Activated CD4-positive, alpha-beta T cell treated with anti-CD3 and anti-CD28 coated beads for 4 hours (primary cell): ENCODE measurements at regions not wholly inside any gene's neighbourhood (a gene's known extent, or its start where the extent isn't known, plus 50 kb on each side); places are given as distances from the start of the nearest gene placed in this dataset.

Source experiments
- DNase-seq, 2 donors: peaks; one replicate each; pipeline ENCODE4 v3.0.0-alpha.2; 2020

DNA sequence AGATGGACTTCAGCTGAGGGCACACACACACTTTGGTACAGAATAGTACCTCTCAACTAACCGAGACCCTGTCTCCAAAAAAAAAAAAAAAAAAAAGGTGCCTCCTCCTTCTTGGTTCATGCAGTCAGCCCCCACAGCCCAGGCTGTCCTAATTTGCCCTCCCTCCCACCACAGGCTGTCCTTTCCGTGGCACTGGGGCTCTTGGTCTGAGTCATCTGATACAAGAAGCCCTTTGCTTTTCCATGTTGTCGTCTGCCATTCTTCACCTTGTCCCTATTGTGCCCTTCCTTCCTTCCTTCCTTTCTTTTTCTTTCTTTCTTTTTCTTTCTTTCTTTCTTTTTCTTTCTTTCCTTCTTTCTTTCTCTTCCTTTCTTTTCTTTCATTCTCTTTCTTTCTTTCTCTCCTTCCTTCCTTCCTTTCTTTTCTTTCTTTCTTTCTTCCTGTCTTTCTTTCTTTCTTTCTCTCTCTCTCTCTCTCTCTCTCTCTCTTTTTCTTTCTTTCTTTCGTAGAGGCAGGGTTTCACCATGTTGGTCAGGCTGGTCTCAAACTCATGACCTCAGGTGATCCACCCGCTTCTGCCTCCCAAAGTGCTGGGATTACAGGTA lies 96.0 kb upstream of the IKZF1 start:
- peak in 1 of 2 donors; percentile 31 for DNase-seq

DNA sequence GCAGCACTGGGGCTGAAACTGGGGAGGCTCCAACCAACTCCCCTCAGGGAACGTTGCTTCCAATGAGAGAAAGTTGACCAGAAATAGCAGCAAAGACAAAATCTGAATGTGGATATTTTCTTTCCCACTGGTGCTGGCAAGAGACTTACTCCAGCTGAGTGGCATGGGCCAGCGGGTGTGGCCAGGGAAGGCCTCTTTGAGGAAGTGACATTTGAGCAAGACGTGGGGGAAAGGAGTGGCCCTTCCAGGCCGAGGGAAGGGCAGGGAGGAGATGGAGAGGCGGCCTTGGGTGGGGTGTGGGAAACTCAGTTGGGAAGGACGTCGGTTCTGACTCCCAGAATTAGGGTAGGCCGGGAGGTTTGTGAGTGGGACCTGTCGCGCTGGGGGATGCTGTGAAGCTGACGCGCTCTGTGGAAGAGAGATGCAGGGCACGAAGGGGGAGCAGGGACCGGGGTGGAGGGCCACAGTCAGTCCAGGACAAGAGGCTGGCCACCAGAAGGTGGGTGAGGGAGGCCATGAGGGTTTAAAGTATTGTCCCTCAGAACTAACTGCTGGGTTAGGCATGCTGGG lies 96.7 kb upstream of the IKZF1 start:
- no peak for DNase-seq

DNA sequence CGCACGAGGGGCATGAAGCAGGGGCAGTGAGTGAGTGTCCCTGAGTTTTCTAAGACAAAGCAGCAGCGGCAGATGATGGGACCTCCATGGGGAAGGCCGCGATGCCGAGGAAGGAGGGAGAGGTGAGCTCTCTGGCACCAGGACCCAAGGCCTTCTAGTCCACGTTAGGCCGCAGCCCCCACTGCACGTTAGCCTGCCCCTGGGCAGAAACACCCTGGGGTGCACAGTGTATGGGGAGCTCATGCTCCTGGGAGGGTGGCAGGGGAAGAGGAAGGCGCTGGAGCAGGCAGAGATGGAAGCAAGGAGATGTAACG lies 97.3 kb upstream of the IKZF1 start:
- DNase-seq: no peak

DNA sequence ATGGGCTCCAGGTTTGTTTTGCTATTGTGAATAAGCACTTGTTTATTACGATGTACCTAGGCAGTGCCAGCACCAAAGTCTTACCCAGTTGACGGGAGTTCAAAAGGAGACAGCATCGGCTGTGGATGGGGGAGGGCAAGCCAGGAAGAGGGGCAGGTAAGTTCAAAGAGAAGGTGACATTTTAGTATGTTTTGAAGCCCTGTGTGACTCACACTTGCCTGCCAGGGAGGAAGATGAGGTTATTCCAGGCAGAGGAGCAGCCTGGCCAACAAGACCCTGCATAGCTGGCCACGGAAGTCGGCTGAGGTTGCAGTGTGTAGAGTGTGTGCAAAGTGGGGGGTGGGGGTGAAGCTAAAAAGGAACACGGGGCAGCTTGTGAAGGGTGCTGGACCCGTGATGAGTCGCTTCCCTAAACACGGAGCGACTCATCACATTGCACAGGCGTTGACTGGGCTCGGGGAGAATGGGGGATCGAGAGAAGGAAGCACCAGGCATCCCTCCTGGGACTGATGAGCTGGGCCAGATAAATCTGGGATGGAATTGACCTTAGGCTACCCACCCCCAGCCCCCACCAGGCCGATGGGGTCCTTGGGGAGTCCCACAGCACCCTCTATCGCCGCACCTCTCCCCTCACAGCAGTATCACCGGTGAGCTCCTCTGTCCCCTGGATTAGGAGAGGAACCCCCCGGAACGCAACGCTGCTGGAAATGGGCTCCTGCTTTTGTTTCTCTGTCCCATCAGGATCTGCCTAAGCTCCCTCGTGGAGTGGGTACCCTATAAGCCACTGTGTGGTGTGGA lies 97.9 kb upstream of the IKZF1 start:
- DNase-seq: peak; percentile 83

DNA sequence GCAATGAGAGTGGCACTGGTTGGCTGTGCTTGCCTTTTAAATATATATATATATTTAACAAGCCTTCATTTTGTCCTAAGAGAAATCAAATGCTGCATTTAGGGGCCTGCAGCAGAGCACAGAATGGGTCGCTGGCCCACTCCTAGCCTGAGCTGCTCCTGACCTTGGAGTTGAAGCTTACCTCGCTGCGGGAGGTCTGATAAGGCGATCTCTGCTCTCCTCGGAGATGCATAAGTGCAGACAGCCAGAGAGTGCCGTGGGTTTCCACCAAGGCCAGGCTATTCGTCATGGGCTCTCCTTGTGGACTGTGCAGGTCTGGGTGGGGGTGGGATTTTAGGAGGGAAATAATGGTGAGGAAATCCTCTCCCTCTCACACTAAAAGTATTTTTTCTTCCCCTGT lies 99.5 kb upstream of the IKZF1 start:
- DNase-seq: no peak

DNA sequence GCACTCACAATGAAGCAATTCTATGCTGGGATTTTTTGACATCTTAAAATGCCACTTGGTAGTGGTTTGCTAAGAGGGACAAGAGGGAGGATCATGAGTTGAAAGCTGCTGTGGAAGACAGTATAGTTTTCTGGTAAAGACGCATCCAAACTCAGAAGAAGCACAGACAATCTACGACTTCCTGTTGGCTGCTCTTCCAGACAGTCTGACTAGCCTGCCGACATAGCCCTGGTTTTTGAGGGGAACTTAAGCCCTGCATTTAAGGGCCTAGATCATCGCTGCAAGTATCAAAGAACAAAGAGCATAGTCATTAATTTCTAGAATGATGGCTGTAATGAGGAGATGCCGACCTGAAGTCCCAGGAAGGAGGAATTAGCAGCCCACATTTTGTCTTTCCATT lies 99.9 kb upstream of the IKZF1 start:
- DNase-seq: no peak

DNA sequence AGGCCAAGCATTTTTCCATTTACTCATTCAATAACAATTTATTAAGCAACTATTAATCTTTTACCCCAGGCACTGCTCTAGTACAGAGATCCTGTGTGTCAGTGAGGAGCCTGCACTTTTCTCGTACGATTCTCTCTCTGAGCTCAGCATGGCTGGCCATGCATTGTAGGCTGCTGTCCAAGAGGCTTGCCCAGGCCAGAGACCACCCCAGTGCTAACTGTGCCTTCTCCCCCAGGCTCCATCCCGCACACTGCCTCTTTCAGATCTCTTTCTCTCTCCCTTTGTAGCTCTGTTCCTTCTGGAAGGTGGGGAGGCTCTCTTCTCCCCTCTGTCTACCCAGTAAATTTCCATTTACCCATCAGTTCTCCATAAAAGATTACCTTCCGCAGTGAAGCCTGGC lies 101.0 kb upstream of the IKZF1 start:
- DNase-seq: no peak

DNA sequence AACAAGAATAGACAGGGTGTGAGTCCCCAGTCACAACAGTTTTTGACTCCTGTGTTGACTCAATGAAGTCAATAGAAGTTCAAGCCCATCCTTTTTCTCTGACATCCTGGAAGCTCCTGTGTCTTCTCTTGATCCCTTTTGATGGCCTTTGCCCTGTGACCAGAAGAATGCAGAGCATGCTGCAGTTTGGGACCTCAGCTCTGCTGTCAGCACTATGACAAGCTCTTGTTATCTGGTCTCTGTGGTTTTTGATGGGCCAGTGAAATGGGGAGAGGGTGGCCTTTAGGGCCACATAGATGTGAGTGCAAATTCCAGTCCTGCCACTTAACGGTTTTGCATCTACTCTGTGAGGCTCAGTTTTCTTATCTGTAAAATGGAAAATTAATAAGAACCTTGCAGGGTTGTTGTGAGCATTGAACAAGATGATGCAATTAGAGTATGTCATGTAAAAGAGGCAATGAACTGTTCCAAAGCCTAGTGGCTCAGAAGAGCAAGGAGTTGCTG lies 102.4 kb upstream of the IKZF1 start:
- no peak for DNase-seq

DNA sequence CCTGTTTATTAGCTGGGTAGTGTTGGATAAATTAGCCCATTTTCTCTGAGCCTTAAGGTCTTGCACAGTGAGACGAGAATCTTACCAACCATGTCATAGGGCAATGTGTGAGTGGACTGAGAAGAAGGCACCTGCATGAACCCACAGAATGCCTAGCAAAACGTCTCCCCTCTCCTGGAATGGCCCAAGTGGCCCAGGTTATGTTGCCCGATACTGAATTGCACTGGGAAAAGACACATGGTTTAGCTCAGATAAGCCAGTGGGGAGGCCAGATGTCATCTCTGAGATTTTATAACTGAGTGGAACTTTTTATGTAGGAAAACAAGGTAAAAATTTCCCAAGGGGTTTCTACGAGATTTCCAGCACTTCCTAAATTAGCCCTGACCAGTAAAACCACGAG lies 104.7 kb upstream of the IKZF1 start:
- no peak for DNase-seq

DNA sequence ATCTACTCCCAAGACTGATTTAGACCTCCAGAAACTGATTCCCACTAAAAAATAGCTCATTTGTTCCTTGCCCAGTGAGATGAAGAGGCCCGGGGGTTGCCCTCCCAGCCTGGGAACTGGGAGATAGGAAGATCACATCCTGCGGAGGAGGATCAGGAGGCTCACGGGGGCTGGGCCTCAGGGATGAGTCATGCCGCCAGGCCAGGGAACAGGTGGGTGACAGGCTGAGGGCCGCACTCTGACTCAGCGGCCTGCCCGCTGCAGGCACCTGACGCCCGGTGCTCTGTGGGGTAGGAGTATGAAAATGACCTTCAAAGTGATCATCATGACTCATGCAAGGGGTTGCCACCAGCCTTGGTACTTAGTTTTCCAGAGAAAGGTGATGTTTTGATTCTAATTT lies 104.5 kb upstream of the ZPBP start:
- peak; percentile 60 to 68 for DNase-seq

DNA sequence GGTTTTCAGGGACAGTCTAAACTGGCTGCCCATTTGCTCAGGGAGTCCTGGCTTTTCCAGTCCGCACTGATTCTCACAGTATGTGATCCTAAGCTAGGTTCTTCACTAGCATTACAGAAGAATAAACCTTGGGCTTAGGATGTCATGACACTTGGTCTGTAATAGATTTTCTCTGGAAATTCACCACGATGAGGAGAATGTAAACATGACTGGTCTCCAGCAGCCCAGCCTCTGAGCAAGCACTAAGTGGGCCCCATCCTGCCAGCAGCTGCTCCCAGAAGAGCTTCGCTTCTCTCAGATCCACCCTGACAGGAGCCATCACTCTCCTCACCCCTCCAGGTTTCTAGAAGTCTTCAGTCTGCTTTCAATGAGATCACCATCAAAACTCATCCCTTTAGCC lies 103.7 kb upstream of the ZPBP start:
- no peak for DNase-seq

DNA sequence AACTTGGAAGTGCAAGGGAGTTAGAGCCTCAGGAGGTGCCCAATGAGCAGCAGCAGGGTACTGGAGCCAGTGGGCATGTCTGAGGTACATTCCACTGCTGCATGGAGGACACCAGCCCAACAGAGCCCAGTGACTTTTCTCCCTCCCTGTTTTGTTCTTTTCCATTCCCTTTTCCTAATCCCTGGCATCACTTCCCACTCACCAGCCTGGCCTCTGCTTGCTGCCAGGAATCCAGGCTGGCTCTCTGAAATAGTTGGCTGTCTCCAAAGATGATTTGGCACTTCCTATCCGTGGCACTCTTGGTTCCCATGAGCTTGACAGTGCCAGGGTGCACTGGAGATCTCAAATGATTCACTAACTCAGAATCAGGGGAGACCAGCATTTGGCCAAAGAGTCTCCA lies 97.7 kb upstream of the ZPBP start:
- DNase-seq: no peak

DNA sequence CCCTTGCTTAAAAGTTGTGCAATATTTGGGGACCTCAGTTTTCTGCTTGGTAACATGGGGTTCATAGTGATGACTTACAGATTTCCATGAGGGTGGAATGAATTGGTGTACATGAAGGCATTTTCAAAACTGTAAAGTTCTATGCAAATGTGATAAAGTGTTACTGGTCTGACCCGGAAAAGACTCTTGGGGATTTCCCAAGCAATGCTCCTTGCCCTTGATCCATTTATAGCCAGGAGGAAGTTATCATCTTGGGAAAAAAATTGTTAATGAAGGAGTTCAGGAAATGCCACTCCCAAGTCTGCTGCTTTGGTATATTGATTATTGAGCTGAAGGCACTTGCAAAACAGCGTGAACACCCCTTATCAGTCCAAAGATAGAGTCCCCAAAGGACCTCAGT lies 96.3 kb upstream of the ZPBP start:
- DNase-seq: no peak

DNA sequence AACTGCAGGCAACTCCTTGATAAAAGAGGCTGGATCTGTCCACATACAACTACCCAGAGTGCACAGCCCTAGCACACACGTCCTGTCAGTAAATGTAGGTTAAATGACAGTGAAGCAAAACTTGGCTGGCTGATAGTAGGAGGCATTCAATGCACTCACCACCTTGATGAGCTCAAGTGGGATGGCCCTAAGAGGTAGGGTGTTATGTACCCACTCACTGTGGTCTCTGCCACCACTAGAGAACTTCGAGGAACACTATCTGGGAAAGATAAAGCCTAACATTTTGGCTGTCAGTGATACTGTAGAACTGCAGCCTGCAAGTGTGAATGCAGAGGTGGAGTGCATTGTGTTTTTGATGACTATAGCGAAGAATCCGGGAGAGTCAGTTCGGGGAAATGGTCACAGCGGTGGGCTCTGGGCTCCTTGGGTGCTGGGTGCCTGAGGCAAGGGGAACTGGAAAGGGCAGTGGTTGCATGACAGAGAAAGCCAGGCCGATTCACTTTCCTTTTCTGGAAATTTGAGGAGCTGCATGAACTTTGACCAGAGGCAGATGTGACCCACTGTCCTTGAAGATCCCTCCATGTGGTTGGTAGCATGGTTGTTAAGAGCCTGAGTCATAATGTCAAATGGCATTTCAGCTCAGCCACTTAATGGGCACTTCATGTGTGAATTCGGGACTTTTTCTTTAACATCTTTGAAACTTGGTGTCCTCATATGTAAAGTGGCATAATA lies 93.1 kb upstream of the ZPBP start:
- DNase-seq: no peak

DNA sequence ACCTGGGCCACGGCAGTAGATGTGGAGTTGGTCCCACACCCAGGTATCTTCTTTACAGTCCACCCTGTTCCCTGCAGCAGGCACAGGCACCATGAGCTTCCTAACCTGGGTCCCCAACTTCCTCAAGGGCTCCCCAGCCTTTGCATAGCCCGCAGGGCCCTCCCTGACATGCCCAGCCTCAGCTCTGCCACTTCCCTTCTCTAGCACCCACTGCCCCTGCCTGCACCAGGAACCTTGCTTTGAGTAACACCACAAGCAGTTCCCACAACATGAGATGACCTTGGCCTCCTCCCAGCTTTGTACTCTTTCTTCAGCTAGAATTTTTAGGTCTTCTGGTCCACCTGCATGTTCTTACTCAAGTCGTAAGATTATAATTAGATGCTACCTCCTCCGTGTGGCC lies 92.2 kb upstream of the ZPBP start:
- no peak for DNase-seq

DNA sequence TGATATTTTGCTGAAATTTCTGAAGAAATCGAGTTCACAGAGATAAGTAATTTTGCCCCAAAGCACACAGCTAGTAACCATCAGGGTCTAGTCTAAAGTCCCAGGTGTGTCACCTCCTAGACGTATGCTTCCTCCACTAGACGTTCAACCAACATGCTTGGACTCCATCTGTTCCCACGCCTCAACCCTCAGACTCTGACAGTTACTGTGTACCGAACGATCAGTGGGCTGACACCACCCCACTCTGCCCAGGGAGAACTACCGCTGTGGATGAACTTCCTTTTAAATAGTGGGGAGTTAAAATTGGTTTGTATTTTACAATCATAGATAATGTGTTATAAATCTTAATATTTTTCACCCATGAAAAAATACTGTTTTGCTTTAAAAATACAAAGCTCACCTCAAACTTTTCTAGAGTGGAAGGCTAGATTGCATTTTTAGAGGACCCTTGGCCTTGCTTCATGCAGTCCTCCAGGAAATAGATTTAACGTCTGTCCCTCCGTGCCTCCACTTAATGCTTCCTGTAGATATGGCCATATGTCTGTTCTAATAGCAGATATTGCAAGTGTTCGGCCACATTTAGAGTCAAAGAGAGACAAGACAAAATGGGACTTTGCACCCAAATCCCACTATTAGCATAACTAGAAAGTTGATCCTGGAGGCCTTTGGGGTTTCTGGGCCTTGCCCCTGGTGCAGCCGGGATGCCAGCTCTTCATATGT lies 91.4 kb upstream of the ZPBP start:
- no peak for DNase-seq

DNA sequence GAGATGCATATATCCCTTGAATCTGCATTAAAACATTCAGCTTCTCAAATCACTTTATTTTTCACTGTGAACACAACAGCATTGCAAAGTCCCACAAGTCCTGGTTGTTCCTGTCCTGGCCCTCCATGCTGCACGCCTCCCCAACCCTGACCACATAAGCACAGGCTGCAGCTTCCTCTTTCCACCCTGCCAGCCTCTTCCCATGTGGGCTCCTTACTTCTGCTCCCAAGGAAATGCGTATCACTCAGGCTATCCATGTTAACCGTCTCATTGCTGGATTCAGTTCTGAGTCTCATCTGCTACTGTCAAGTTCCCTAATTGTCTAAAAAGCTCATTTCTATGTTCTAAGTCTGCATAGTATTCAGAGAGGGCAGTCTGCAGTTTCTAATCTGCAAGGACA lies 89.7 kb upstream of the ZPBP start:
- DNase-seq: no peak

DNA sequence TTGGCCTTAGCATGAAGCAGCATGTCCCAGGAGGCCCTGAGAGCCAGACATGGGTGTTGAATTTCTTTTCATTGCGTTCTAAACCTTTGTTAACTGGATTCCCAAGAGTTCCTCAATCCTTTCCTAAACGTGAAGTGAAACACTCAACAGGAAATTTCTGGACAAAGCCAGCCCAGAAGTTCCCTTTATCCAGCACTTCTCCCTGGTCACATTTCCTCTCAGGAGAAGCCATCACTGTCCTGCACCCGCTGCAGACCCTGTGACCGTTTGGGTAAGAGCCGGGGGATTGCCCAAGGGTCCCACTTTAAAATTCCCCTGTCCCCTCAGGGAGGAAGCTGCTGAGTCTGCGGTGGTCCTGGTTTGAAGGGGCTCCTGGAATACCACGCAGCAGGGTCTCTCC lies 88.0 kb upstream of the ZPBP start:
- no peak for DNase-seq

DNA sequence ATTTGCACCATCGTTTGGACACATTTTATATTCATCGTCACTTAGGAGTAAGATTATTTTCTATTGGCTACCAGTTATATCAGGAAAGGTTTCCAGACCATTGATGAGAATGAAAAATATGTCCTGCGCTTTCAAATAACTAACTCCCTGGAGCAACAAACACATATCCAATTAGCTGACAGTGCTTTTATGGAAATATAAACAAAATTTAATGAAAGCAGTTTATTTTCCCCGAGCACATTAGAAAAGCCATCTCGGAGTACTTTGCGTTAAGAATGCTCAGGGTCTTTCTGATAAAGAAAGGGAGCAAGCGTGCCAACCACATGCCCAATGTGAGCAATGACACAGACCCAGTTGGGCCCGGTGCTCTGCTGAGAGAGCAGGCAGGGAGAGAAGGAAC lies 85.1 kb upstream of the ZPBP start:
- DNase-seq: no peak

DNA sequence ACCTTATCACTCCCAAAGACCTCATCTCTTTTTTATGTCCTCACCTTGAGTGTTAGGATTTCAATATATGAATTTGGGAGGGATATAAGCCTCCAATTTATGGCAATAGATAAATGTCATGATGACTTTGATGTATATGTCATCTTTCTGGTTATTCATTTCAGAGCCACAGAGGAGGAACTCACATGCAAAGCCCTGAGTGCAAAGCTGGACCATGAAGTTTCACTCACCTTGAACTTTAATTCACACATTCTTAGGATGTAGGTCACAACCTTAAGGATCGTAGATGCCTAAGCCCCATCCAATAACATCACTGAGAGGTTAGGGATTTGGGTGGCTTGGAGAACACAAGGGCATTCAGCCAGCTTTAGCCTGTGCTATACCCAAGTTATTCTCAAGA lies 81.9 kb upstream of the ZPBP start:
- no peak for DNase-seq

DNA sequence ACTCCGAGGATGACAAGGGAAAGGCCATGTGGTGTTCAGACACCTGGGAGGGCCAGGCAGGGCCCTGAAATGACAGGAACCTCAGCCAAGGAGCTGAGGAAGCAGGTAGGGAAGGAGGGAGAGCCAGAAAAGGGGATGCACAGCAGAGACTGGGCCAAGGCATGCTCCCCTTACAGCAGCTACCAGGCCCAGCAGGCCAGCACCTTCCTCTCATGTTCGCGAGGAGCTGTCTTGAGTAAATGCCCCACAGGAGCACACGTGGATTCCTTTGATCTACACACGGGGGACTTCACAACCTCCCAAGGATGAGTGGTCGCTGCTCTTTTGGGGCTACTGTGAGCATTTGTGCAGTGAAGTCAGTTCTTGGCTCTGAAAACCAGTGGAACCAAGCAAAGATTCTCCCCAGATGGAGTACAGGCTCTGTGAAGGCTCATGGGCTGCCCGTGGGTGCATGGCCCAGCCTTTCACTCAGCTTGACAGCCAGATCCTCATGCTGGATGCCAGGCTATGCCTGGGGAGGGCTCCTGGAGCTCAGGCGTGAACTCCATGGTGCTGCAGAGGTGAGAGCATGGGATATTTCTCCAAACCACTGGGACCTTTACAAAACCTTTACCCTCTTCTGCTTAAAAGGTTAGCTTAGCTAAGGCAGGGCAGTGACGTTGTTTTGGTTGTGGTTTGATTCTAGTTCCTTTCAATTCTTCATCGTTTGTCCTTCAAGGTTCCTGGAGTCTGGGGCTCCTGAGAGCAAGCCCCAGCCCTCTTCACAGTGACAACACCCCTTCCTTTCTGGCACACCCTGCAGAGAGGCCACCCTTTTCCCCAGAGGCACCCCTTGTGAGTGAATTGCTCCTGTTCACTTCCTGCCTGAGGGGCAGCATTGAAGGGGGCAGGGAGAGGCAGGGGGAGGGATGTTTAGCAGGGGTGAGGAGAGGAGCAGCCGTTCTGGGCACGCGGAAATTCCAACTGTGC lies 74.2 kb upstream of the ZPBP start:
- no peak for DNase-seq

DNA sequence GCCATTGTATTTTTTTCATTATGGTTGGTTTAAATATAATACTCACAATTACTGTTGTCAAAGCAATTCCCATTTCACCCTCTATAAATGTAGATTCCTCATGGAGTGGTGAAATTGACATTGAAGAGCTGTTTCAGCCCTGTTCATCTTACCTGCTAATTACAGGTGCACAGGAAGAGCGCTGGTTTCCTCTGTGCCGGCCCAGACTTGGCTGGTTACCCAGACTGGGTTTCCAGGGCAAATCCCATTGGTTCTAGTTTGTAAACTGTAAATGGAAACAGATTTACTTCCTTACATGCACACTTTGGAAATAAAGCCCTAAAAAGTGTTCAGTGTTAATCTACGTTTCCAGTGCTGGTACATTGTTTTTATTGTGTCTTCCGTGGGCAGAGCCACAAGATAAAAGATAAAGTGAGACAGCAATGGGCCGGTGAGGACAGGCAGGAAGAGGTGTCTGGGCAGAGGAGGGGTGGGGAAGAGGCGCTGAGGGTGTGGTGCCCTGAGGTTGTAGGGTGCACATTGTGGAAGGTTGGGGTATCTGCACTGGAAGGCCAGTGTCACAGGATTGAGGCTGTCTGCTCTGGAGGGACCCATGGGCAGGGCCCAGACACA lies 71.6 kb upstream of the ZPBP start:
- peak; percentile 23 for DNase-seq
